ENCODE measurements at regions not wholly inside any gene's neighbourhood (a gene's known extent, or its start where the extent isn't known, plus 50 kb on each side); places are given as distances from the start of the nearest gene placed in this dataset.

DNA sequence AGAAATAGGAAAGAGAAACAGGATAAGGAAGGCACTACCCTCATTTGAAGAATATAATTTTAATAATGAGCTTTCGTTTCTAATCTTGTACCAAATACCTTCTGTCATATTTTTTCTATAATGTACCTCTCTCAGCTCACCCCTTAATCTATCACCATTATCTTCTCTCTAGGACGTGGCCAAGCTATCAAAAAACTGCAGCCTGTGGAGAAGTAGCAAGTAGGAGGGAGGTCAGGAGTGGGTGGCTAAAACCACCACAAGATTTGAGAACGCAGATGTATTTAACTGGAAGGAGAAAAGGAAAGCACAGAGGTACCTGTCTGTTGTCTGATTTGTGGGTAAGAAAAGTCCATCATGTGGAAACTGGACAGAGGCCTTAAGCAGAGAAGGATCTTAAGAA lies 576.7 kb upstream of the DIPK2B start:
- DNase-seq (ENCODE audit: low read depth), result no peak

DNA sequence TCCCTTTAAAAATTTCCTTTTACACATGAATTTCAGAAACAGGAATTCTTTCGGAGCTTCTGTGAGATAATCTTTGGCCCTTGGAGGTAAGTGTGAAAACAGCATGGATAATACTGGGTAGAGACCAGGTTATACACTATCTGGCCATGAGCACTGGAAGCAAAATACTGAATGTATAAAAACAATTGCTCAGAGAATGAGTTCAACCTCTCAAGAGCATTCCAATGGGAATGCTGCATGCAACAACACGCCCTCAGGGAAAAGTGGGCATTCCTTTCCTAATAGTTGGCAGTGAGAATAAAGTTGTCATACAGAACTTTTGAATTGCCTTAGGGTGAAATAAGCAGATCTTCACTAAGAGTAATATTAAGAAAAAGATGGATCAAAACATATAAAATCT lies 574.8 kb upstream of the DIPK2B start:
- peak; percentile 95 for DNase-seq (ENCODE audit: low read depth)

DNA sequence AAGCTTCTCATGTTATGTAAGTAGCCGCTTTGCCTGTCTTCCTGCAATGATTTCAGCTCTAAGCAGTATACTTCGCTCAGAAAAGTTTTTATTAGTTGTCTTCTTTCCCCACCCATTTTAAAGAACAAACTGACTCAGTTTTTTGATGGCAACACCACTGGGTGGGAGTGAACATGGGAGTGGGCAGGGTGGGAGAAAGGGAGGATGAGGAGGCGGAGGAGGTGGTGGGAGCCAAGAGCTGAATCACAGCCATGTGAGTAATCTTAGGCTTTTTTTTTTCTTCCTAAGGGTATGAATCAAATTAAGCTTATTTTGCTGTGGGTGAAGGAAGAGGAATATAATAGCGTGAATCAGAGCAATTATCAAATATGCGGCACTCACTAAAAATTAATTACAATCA lies 574.3 kb upstream of the DIPK2B start:
- DNase-seq (ENCODE audit: low read depth), result peak; percentile 82

DNA sequence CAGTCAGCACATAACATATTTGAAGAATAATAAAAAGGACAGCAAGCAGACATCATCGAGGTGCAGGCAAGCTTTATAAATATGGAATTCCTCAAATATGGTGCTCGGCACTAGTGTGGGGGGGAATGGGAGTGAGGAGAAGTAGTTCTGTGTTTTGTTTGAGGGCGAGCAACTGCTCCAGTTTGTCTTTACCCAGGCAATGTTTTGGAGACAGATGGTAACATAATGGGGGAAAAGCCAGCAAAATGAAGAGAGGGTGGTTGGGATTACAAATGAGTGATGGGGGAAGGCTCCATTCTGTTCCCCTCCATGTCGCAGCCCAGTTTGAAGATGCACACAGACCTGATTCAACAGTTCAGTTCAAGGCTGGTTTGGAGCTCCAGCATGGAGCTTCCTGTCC lies 572.9 kb upstream of the DIPK2B start:
- no peak for DNase-seq (ENCODE audit: low read depth)

DNA sequence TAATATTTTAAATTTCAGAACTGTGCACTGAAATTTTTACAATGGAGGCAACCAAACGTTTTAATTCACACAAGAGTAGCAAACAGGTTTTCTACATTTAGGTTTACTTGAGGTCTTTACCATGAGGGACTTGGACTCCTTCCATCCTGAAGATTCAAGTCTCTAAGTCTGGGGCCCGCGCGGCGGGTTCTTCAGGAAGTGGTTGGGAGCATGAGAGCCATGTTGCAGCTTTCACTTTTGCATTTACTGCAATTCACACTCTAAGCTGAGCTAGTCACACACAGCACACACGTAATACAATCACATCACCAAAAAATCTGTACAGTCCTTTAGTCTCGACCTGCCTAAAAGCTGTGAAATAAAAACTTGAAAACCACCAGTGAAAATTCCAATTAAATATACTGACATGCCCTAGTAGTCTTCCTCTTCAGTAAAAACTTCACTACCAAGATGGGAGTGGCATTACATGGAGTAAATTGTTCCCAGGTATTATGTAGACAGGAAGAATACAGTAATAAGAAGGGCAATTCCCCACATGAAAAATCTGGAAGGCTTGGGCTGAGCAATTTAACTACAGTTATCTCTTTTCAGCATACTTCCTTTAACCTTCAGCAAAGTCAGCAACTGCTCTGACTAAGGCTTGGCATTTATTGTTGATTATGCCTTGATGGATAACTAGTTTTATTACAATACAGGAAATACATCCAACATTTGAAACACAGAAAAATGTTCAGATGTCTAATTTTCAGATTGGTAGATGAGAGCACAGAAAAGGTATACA lies 571.1 kb upstream of the DIPK2B start:
- peak; percentile 87 for DNase-seq (ENCODE audit: low read depth)

DNA sequence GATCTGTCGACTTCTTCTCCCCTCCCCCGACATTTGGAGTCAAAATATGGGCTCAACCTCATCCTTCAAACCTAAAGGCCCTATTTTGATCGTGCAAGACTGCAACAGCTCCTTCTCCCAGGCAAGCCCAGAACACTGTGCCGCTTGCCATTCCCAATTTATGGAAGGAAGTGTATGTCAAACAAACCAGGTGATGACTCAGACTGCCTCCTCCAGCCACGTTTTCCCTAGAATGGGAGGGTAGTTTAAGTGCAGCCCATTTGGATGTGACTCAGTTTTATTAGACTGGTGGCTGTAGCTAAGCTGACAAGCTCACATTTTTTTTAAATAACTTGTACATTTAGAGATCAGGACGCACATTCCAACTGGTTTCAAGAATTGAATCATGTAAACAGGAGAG lies 570.4 kb upstream of the DIPK2B start:
- DNase-seq (ENCODE audit: low read depth), result peak; percentile 98

DNA sequence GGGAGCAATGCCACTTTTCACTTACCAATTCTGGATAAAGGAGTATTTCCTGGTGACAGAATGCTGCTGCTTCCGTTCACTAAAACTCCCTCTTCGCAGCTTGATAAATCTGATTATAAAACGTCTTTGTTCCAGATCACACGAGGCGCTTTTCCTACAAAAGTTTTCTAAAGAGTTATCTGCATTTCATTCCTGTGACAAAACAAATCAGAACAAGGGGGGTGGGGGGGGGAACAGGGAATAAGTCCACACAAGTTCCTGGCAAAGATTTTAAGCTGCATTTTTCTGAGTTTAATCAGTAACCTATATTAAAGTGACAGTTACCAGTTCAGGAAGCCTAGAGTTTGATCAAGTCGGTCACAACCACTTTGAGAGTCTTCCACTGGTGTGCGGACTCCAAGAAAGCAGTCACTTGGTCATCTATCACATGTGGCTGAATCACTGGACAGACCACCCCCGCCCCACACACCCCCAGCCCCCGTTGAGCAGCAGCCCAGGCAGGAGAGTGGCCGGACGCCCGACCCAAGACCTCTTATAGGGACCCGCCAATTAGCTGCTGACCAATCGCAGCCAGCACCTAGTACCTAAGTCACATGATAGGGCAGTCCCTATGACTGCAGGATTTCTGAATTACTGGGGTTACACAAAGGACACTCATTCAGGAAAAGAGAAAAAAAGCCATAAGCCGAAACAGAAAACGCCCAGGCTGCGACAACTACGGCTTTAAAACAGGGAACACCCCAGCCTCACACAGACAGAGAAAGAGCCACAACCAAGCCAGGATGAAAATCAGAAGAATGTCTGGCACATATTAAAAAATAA lies 569.3 kb upstream of the DIPK2B start:
- peak; percentile 95 for DNase-seq (ENCODE audit: low read depth)

DNA sequence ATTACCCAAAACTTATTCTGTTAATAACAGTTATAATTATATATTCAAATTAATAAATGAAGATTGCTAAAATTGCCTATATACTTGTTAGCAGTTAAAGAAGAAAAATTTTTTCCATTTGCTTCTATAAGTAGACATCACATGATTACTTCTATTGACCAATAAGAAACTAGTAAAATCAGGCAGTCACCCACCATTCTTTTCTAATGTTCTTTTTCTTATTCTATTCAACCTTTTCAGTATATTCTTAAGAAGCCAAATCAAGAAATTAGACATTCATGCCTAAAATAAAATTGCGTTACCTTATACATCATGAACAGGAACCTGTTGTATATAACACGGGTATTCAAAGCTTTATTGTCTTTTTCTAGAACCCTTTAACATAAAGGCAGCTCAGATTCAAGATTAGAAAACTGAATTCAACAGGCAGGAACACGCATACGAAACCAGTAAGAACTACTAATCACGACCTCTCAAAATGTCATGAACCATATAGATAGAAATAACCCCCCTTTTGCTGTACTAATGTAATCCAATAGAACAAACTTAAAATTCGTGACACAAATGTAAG lies 568.1 kb upstream of the DIPK2B start:
- no peak for DNase-seq (ENCODE audit: low read depth)

DNA sequence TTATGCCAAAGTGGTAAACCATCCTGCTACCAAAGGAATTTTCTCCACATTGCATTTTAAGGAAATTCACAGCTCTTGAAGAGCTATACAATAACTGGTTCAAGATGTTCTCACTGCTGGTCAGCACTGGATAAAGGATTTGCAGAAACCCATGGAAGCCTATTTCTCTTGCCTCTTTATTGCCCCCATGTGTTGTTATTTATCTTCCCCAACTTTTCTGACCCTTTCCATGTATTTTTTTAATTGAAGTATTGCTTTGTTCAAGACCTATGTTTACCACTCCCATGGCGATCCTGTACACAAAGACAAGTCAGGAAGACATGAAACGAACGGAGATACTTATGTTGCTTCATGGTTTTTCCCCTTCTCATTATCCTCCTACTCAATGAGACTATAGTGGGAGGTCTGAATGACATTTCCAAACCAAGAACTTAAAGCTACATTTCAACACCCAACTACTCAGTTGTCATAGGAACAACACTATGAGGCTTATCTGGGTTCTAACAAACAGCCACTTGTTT lies 566.4 kb upstream of the DIPK2B start:
- DNase-seq (ENCODE audit: low read depth), result peak; percentile 69

DNA sequence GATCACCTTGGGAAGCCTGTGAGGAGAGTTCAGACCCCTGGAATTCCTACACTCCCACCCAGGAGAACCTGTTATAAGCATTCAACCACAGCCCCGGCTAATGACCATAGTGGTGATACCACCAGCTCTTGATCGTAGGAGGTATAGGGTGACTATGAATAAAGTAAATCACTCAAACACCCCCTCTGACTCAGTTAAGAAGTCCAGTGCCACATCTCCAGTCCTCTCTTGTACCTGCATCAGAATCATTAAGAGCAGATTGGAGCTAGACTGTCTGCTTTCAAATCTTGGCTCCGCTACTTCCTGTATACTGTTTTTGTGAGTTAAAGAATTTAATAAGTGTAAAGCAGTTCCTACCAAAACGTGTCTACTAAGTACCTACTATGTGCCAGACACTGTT lies 565.1 kb upstream of the DIPK2B start:
- peak; percentile 44 for DNase-seq (ENCODE audit: low read depth)

DNA sequence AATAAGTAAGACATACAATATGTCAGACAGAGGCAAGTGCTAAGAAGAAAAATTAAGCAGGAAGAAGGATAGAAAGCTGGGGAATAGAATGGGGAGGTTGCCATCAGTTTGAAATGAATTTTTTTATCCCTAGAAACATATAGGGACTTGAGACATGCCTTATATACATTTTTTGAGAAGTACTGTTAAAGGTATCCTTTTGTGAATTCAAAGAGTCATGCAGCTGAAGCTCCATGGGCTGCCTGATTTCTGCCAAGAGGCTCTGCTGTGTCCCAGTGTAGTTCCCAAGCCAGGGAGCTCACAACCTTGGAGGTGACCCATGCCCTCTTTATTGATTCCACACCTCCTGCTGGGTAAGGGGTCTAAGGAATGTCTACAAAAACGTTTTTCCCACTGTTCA lies 564.6 kb upstream of the DIPK2B start:
- no peak for DNase-seq (ENCODE audit: low read depth)

DNA sequence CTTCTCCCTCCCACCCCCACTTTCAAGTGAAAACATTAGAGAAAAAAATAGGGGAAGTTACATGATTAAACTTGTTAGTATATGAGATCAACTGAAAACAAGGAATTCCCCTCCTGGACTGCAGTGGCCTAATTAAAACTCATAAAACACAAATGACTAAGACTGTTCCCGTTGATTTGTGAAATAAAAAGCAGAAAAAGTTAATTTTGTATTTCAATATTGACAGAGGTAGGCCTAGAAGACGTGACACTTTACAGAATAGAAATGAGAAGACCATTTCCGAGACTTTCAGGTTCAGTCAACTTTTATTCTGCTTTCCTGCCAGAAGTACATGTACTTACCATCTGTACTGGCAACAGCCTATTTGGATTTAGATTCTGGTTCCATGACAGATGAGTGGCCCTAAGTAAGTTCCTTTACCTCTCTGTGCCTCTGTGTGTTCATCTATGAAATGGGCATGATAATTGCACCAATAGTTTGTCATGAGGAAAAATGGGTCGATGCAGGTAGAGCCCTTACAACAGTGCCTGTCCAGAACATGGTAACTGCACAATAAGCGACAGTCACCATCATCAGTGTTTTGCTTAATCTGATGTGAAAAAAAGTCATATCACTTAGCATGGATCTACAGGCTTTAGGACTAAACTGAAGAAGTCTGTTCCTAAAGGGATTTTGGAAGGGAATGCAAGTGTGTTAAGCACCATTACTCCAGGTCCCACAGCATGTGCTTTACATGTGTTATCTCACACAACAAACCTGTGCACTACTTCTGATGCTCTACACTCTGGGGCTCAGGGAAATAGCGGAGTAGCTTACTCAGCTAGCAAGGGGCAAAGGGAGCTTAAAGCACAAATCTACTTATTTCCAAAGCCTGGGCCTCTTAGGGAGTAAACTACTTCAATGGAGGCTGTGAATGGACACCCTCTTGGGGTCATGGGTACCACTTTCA lies 562.3 kb upstream of the DIPK2B start:
- DNase-seq (ENCODE audit: low read depth), result peak; percentile 60

DNA sequence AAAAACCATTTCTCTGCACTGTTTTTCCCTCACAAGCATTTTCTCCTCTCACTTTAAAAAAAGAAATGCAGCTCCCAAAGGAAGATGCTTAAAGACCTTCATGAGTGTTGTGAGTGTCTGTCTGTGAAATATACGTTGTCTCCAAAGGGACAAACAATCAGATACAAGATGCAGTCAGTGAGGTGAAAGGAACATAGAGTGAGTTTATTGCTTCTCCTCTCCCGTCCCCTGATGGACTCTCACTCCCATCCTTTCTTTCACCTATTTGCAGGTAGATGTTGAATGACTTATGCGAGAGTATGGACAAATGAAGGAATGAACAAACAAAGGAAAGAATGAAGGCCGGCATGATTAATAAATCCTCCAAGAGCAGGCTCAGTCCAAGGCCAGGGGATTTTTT lies 561.2 kb upstream of the DIPK2B start:
- no peak for DNase-seq (ENCODE audit: low read depth)

DNA sequence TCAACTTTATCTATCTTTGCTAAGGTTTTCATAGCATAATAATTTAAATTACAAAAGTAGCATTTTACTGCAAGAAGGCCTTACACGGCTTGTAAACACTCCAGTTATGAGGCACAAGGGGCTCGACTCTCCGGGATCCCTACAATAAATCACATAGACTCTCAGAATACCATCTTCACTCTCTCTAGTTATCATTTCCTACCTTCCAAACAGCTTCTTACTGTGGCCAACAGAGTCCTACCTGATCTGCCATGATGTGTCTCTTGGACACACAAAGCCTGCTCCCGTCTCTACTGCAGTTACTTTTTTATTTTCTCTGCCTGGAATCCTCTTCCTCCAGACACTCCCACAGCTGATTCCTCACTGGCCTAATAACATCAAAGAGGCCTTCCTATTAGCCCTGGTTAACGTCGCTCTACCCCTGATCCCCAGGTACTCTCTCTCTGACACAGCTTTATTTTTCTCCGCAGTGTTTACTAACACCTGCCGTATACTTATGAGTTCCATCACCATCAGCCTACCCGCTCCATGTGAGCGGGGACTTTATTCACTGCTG lies 559.6 kb upstream of the DIPK2B start:
- no peak for DNase-seq (ENCODE audit: low read depth)

DNA sequence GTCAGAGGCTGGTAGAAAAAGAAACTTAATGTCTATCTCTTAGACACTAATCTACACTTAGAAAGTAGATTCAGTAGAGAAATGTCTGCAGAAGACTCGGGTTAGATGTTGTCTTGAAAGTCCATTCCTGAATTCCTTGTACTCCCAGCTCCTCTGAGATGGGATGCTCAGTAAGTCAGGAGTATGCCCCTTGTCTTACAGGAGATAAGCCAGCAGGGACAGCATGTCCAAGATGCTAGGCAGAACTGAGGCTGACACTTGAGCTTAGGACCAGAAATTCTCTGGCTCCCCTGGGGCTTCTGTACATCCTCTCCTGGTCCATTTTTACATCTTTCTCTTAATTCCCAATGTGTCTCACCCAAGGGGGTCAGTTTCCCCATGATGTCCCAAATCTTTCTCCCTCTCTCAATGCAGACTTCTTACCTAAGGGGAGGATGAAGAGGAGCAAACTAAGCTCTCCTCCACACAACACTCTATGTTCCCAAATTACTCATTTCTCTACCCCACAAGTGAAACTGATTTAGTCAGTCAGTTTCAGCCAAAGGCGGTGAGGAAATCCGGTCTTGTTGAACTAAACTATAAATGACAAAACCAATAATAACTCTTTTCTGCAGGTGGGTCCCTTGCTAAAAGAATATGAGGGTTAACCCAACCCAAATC lies 558.2 kb upstream of the DIPK2B start:
- DNase-seq (ENCODE audit: low read depth), result peak; percentile 76

DNA sequence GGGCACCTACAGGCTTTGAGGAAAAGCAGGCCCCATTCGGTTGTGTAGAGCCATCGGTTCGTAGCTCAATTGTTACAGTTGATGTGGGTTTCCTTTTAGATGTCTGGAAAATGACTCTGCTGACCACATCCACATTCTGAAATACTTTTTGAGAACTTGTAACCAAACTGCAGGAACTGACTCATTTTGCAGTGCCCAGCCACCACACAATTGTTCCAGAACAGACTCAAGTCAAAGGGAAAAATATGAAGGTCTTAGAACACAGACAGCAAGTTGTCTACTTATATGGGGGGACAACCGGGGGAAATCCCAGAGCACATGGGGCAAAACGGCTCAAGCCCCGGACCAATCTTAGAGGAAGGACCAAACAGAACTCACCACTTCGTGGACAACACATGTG lies 557.6 kb upstream of the DIPK2B start:
- peak; percentile 95 for DNase-seq (ENCODE audit: low read depth)

DNA sequence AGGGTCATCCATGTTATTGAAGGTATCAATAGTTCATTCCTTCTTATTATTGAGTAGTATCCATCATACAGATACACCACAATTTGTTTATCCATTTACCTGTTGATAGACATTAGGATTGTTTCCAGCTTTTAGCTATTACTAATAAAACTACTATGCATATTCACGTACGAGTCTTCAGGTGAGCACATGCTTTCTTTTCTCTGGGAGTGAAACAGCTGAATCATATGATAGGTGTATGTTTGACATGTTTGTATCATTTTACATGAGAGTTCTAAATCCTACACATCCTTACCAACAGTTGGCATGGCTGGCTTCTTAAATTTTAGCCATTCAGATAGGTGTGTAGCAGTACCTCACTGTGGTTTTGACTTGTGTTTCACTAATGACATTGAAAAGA lies 556.6 kb upstream of the DIPK2B start:
- no peak for DNase-seq (ENCODE audit: low read depth)

DNA sequence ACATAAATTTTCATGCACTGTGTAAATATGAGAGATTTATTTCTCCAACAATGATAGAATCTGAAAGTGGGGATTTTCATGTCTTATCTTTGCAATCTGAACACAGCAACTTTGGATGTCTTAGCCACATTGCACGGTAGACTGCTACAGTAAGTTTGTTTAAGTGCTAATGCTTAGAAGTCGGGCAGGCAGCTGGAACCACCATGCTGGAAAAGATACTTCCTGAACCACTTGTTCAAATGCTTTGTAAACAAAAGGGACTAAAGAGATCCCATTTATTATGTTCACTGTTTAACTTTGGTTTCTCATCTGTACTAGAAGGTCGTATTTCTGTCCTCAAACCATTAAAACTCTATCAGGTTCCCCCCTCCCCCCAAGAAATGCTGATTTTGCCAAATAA lies 555.9 kb upstream of the DIPK2B start:
- DNase-seq (ENCODE audit: low read depth), result peak; percentile 74

DNA sequence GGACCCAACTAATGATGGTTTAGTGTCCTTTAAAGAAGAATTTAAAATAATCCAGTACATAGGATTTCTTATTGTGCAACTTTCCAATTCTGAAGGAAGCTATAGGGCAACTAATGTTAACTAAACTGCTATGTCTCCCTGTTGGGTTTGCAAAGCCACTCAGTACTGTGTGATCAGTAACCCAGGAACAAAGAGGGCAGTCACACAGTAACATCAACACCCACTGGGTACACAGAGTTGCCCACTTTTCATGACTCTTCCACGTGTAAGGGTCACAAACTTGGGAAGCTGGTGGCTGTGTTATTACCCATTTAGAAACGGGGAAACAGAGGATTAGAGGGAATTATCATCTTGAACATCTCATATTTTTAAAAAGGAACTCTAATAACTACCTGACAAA lies 555.0 kb upstream of the DIPK2B start:
- DNase-seq (ENCODE audit: low read depth), result no peak

DNA sequence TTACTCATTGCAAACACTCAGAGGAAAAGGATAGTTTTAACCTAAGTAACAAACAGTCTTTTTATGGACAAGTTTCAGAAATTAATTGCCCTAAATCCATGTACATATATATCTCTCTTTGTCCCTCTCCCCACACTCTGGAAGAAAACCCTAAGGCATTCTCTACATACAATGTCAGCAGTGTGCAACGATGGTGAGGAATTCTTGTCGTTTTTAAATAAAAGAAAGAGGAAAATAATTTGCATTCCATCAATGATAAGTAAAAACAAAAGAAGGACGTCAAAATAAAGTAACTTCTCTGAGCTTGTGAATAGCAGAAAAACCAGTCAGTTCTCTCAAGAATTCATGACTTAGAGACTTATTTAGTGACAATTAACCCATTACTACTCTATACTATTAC lies 550.5 kb upstream of the DIPK2B start:
- DNase-seq (ENCODE audit: low read depth), result peak; percentile 11

DNA sequence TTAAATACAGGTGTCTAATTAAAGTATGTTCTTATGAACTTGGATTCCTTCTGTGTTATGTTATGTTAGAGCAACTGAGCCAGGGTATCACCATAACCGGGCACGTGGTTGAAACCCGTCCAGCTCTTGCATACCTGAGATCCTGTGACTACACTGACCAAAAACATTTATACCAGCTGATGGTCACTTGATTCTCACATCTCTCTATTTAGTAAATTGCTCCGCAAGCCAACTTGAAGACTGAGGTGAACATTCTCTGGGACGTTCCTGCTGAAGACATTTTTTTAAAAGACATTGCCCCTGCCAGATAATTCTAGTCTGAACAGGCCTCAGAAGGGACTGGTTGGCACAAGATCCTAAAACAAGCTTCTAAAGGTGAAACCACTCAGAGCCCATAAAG lies 550.0 kb upstream of the DIPK2B start:
- peak; percentile 50 for DNase-seq (ENCODE audit: low read depth)
